HG02840 (cell line): ENCODE measurements at regions not wholly inside any gene's neighbourhood (a gene's known extent, or its start where the extent isn't known, plus 50 kb on each side); places are given as distances from the start of the nearest gene placed in this dataset.
"Not testable (repeated sequence)": the region's sequence is repeated elsewhere in the genome, so short reads cannot be mapped to it uniquely, and the experiment has no call there.

Experiments used
- ATAC-seq: cut with Tn5 transposase; IDR thresholded peaks from one replicate; pipeline ENCODE4 v1.9.1; 2021; ENCODE audit warnings: mild to moderate bottlenecking, moderate library complexity, moderate number of reproducible peaks; ENCODE audit not compliant: unreplicated experiment, low FRiP score

DNA sequence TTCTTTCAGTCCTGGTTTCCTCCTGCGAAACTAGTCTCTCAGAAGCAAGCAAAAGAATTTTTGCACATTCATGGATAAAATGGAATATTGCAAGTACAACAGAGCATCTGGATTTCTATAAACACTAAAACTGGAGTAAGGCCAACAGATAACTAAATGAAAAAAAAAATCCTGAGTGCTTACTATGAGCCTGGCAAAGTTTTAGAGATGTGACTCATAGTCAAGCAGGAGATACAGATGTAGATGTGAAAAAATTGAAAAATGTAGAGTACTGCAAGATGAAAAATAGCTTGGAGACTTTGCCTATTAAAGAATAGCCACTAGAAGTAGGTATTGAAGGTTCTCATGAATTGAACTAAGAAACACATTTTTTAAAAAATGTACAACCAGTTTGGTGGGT lies 397.4 kb downstream of the OTOL1 start:
- ATAC-seq = no peak

- no peak for ATAC-seq
Observed at GRCh38 chr3:161894657-161895056, 398.0 kb downstream of the OTOL1 start.

- no peak for ATAC-seq
Observed at GRCh38 chr3:161905520-161906132, 409.0 kb downstream of the OTOL1 start.

DNA sequence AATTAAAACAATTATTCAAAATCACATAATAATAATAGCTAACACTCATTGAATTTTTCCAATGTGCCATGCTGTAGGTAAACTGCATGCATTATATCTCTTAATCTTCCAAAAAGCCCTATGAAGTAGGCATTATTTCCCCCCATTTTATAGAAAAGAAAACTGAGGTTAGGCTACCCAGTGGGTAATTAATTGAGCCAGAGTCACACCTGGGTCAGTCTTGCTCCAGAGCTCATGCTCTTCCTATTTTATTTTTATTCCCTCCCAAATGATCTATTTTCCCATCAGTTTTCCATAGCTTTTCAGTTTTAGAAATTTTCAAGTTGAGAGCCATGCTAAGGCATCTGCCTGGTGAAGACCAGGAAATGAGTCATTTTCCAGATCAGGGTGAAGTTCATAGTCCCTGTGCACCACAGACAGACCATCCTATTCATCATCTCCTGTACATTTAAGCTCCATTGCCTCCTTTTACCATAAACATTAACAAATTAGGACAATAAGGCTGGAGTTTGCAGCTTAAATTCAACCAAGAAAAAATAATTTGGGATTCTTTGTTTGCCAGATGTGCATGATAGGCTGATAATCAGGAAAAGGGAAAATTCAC lies 417.3 kb downstream of the OTOL1 start:
- no peak for ATAC-seq

GRCh38 chr3:161914703-161915417 lies 418.3 kb downstream of the OTOL1 start:
- no peak for ATAC-seq

DNA sequence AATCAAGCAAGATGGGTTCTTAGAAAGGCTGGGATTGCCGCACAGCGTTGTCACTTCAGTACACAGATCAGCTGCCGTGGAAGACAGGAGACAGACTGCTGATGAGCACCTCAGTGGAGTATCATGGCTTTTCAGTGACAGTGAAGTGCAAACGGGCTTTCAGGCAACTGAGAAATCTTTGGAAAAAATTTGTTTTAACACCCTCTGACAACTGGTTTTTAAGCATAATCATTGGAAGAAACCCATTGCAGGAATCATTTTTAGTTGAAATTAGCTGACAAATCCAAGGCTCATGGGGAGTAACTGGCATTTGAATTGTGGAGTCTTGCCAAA lies 418.8 kb downstream of the OTOL1 start:
- ATAC-seq = no peak

- no peak for ATAC-seq
Observed at GRCh38 chr3:161920196-161920595, 423.6 kb downstream of the OTOL1 start.

GRCh38 chr3:161925749-161926360 lies 429.2 kb downstream of the OTOL1 start:
- no peak for ATAC-seq

- no peak for ATAC-seq
Observed at GRCh38 chr3:161927131-161927530, 430.5 kb downstream of the OTOL1 start.

GRCh38 chr3:161939918-161940620 lies 443.5 kb downstream of the OTOL1 start:
- no peak for ATAC-seq

DNA sequence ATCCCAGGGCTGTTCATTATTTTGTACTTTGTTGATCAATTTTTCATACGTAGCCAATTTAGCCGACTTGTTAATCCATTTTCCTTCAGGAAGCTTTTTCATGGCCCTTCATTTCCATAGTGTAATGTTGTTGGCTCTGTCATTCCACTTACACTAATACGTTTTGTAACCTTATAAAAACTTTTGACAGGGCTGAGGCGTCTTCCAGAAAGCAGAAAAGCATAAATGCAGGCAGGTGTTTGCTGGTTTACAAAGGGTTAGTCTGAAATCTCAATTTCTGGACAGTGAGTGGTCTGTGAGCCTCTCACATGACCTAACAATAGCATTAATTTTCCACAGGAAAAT lies 444.0 kb downstream of the OTOL1 start:
- ATAC-seq = no peak

GRCh38 chr3:161941891-161942290 lies 445.3 kb downstream of the OTOL1 start:
- no peak for ATAC-seq

DNA sequence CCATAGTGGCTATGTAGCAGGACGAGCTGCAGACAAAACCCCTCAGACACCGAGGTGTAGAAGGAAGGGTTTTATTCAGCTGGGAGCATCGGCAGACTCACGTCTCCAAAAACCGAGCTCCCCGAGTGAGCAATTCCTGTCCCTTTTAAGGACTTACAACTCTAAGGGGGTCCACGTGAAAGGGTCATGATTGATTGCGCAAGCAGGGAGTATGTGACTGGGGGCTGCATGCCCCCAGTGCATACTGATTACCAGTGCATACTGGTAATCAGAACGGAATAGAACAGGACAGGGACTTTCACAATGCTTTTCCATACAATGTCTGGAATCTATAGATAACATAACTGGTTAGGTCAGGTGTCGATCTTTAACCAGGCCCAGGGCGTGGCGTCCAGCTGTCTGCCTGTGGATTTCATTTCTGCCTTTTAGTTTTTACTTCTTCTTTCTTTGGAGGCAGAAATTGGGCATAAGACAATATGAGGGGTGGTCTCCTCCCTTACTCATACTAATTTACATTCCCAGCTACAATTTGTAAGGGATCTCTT lies 447.3 kb downstream of the OTOL1 start:
- not testable (repeated sequence) for ATAC-seq

DNA sequence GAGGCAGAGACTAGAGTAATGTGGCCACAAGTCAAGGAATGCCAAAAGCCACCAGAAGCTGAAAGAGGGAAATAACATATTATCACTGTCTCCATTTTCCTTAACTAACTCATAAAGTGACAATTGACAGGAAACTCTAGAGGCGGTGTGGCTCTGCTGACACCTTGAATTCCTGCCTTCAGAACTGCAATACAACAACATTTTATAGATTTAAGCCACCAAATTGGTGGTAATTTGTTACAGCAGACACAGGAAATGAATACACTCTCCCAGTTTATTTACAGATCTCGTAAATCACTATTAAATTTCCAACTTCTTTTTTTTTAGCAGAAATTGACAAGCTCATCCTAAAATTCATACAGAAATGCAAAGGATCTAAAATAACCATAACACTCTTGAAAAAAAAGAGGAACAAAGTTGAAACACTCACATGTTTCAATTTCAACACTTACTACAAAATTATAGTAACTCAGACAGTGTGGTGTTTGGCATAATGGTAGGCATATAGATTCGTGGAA lies 449.9 kb downstream of the OTOL1 start:
- no peak for ATAC-seq

DNA sequence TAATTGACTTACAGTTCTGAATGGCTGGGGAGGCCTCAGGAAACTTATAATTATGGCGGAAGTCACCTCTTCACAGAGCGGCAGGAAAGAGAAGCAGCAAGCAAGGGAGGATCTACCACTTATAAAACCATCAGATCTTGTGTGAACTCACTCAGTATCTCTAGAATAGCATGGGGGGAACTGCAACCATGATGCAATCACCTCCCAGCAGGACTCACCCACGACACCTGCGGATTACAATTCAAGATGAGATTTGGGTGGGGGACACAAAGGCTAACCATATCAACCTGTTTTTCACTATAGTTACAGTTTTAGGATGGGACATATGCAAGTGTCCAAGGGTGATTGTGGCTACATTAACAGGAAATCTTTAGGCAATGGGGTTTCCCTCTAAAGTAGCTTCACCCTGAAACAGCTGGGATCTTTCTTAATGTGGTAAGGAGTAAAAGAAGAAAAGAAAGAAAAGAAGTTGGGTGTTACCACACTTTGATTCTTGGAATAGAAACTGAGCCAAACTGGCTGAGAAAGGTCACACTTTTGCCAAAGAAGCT lies 453.8 kb downstream of the OTOL1 start:
- ATAC-seq = no peak

DNA sequence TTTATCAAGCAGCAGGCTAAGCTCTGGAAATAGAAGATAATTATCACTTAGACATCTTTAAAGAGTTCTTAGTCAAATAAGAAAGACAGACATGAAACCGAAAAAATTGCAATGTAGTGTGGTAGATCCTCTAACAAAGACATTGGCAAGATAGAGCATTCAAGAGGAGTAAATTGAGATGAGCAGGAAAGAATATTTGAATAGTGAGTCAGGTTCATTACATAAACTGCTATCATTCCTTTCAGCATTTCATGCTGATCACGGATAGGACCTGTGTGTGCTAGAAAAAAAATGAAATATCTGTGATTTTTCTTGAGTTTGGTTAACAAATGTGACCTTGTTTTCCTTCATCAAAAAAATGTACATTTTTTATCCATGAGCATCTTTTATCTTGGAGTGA lies 460.9 kb downstream of the OTOL1 start:
- no peak for ATAC-seq

- no peak for ATAC-seq
Observed at GRCh38 chr3:161964857-161965256, 468.2 kb downstream of the OTOL1 start.

DNA sequence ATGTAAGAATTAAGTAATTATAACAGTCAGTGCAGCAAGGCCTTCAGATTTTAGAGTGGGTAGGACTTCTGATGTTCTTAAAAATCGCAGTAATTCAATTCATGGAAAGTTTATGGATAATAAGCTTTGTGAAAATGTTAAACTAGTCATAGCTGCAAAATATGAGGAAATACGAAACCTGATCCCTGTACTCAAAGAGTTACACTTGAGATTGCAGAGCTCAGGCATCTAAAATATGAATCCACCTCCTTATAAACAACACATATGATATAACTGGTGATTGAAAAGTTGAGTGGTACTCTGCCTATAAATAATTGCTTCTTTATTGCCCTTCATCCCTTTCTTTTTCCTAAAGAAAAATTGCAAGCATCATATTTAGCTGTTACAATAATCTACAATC lies 473.3 kb downstream of the OTOL1 start:
- no peak for ATAC-seq

DNA sequence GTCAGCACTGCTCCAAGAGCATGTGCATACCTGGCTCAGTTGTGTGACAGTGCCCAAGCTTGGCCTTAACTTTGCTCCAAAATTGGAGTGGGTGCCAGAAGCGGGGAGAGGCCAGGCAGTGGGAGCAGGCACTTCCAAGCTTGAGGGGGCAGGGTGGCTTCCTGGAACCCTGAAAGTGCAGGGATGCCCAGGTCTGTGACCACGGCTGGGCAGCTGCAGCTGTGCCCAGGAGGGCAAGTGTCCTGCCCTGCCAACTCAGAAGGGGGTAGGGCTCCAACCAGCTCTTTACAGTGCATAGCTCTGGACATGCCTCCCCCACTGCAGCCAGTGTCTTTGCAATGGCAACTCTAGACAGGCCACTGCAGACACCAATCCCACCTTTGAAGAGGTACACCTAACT lies 478.6 kb downstream of the OTOL1 start:
- ATAC-seq = no peak

DNA sequence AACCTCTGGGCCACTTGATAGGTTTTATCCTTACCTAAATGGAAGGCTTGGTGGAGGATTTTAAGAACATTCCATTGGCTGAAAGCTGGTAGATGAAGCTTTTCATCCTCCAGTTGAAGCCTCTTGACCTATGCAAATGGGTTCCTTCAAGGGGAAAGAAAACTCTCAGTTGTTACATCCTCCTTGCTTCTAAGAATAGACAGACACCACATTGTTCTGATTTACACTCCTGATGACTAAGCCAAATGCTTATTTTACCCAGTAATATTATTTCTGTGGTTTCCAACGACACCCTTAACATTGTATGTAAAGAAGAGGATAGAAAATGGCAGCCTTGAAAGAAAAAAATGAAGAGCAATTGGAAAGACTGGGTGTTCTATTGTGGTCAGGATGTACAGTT lies 480.5 kb downstream of the OTOL1 start:
- no peak for ATAC-seq
